ENCODE measurements at regions not wholly inside any gene's neighbourhood (a gene's known extent, or its start where the extent isn't known, plus 50 kb on each side); places are given as distances from the start of the nearest gene placed in this dataset.
"Not testable (repeated sequence)": the region's sequence is repeated elsewhere in the genome, so short reads cannot be mapped to it uniquely, and the experiment has no call there.

- not testable (repeated sequence) for FAIRE-seq
Measured at GRCh38 chr7:149600669-149601330, 103.2 kb upstream of the ZNF746 start.

- FAIRE-seq = no peak
Measured at GRCh38 chr7:149599636-149600206, 102.1 kb upstream of the ZNF746 start.

- no peak for FAIRE-seq
Measured at GRCh38 chr7:149598721-149599308, 101.2 kb upstream of the ZNF746 start.

- FAIRE-seq = not testable (repeated sequence)
Measured at GRCh38 chr7:149597789-149598188, 100.2 kb upstream of the ZNF746 start.

GRCh38 chr7:149595541-149595940, 97.9 kb upstream of the ZNF746 start:
- FAIRE-seq = no peak

GRCh38 chr7:149595078-149595477, 97.5 kb upstream of the ZNF746 start:
- FAIRE-seq = no peak

- no peak for FAIRE-seq
Measured at GRCh38 chr7:149588930-149589329, 91.3 kb upstream of the ZNF746 start.

GRCh38 chr7:149586646-149587645, 89.3 kb upstream of the ZNF746 start:
- FAIRE-seq = no peak

GRCh38 chr7:149584530-149584929, 86.9 kb upstream of the ZNF746 start:
- FAIRE-seq = no peak

GRCh38 chr7:149584009-149584408, 86.4 kb upstream of the ZNF746 start:
- FAIRE-seq = no peak

- no peak for FAIRE-seq
Measured at GRCh38 chr7:149580328-149580727, 82.7 kb upstream of the ZNF746 start.

GRCh38 chr7:149579365-149579764, 81.8 kb upstream of the ZNF746 start:
- not testable (repeated sequence) for FAIRE-seq

- not testable (repeated sequence) for FAIRE-seq
Measured at GRCh38 chr7:149574428-149574827, 76.8 kb upstream of the ZNF746 start.

- no peak for FAIRE-seq
Measured at GRCh38 chr7:149573519-149573918, 75.9 kb upstream of the ZNF746 start.

GRCh38 chr7:149572920-149573319, 75.3 kb upstream of the ZNF746 start:
- not testable (repeated sequence) for FAIRE-seq

GRCh38 chr7:149570784-149571183, 73.2 kb upstream of the ZNF746 start:
- FAIRE-seq = no peak

- FAIRE-seq = no peak
Measured at GRCh38 chr7:149569726-149570422, 72.3 kb upstream of the ZNF746 start.

- no peak for FAIRE-seq
Measured at GRCh38 chr7:149569025-149569725, 71.6 kb upstream of the ZNF746 start.

- no peak for FAIRE-seq
Measured at GRCh38 chr7:149568218-149568617, 70.6 kb upstream of the ZNF746 start.

- FAIRE-seq = no peak
Measured at GRCh38 chr7:149566103-149566502, 68.5 kb upstream of the ZNF746 start.

- FAIRE-seq = no peak
Measured at GRCh38 chr7:149565096-149565382, 67.4 kb upstream of the ZNF746 start.

All from endometrium (tissue), 2 donors.